Epithelial cell of esophagus (primary cell): ENCODE measurements at regions not wholly inside any gene's neighbourhood (a gene's known extent, or its start where the extent isn't known, plus 50 kb on each side); places are given as distances from the start of the nearest gene placed in this dataset.

ENCODE experiments used
- DNase-seq: peaks from one replicate; pipeline ENCODE4 v3.0.0; 2010; ENCODE audit warnings: low read depth
- H3K4me3 ChIP-seq: 2 replicates; pipeline ENCODE4 v1.5.1; 2011; ENCODE audit warnings: mild to moderate bottlenecking, low read length, control low read depth
- TF ChIP-seq, protein P1 (sequence below): IDR thresholded peaks from 2 replicates; pipeline ENCODE4 v1.5.1; 2011; ENCODE audit warnings: low read depth, mild to moderate bottlenecking, low read length, control low read depth, inconsistent platforms; ENCODE audit not compliant: insufficient read depth; ENCODE audit errors: missing control alignments

DNA sequence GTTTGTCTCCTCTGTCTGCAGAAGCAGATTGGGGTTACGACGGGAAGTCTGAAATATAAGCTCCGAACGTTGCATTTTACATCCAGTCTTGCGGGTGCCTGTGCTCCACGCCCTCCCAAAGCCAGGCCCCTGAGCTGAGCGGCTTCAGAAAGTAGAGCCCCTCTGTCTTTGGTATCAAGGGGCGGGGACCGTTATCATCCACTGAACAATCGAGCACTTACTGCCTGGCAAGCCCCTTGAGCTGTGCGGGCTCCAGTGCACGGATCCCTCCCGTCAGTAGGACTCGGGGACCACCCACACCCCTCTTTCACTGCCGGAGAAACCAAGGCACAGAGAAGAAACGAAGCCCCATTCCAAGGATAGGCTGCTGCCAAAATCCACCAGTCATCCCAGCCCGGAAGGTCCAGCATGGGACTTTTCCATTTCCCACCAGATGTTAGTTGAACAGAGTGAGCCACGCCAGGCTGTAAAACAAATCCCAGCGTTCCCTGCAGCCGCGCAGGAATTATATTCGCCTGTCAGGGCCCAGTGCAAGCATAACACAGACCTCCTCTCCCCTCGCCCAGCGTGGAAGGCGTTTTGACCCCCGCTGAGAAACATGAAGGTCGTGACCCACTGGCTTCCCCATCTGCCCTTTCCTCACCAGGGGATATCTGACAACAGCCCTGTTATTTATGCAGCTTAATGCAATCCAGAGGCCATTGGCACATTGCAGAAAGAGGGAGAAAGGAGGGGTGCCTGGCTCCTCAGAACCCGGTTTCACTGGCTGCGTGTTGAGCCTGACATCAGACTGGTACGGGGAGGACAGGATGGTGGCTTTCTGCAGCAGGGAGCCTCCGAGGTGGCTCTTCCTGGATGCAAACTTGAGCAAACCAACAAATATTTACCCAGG is 212.2 kb upstream of the FOXF1 start:
- no peak for DNase-seq
- TF ChIP-seq, protein P1, sequence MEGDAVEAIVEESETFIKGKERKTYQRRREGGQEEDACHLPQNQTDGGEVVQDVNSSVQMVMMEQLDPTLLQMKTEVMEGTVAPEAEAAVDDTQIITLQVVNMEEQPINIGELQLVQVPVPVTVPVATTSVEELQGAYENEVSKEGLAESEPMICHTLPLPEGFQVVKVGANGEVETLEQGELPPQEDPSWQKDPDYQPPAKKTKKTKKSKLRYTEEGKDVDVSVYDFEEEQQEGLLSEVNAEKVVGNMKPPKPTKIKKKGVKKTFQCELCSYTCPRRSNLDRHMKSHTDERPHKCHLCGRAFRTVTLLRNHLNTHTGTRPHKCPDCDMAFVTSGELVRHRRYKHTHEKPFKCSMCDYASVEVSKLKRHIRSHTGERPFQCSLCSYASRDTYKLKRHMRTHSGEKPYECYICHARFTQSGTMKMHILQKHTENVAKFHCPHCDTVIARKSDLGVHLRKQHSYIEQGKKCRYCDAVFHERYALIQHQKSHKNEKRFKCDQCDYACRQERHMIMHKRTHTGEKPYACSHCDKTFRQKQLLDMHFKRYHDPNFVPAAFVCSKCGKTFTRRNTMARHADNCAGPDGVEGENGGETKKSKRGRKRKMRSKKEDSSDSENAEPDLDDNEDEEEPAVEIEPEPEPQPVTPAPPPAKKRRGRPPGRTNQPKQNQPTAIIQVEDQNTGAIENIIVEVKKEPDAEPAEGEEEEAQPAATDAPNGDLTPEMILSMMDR: no peak

DNA sequence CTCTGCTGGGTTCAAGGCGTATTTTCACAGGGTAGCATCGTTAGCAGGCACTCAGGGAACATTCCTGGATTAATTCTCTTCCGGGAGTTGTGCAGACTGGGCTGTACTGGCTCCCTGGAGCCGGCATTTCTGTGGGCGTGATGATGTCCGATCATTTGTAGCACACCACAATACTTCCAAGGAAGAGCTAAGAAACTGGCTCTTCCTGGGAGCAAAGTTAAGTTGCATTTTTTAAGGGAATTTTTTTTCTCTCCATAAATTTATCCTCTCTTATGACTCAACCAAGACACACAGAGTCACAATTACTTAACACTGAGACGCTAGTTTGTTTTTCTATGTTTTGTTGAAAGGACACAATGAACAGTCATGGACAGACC is 211.6 kb upstream of the FOXF1 start:
- TF ChIP-seq, protein P1: no peak
- no peak for DNase-seq
- H3K4me3 ChIP-seq: no peak overlapping the region

More for the DNA sequence above, 212.2 kb upstream of the FOXF1 start:
- no peak overlapping the region for H3K4me3 ChIP-seq

DNA sequence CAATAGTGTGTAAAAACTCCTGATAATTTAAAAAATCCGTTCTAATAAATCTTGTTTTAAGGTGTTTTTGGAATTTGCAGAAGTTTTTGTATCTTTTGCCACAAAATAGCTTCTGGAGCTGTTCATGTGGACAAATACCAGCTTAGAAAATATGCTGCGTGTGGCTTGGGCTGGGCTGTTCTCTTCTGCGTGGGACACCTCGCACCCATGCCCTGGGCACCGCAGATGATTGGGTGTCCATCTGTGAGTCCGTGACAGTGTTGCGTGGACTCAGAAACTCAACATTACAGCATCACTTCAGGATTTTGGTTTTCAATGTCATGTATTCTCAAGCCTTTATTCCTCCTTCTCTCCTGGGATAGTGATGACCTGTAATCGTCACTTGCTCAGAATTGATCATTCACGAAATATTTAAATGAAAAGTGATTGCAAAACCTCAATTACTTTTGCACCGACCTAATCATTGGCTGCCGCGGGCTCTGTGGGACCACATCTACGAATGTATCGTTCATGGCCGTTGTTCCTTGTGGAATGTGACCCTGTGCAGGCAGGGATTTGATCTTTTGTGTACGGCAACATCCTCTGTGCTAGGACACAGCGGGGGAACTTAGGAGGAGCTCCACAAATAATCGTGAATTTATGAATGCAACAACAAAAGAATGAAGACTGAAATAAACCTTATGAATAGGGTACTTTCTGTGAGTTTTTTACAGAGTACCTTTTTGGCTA is 210.3 kb upstream of the FOXF1 start:
- H3K4me3 ChIP-seq: no peak overlapping the region
- no peak for DNase-seq
- TF ChIP-seq, protein P1: no peak

DNA sequence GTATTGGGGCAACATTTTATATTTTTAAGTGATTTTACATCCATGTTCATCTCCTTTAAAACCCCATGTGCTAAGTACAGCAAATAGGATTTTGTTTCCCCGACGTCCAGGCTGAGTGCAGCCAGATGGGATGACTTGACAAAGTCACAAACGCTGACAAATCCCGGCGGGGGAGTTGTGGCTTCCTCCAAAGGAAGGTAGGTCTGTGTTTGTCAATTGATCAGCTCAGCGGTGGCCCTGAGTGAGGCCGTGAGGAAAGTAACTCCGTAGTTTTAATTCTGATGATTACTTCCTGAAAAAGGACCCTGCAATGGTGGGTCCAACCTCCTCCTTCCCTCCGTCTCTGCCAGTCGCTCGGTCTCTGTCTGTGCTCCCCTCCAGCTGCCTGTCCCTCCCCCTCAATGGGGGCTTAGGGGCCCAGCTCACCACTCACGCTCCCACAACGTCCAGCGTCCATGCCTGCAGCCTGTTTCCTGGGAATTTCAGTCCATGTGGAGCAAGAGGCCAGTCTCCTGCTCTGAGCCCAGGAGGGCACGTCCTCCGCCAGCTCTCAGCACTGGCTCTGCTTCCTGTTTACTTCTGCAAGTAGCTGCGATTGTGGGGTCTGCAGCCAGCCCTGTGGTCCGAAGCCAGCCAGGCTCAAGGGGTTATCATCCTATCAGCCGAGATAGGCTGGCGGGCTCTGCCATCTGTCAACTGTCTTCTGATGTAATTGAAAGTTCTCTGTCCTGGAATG is 209.4 kb upstream of the FOXF1 start:
- TF ChIP-seq, protein P1: no peak
- DNase-seq: no peak

DNA sequence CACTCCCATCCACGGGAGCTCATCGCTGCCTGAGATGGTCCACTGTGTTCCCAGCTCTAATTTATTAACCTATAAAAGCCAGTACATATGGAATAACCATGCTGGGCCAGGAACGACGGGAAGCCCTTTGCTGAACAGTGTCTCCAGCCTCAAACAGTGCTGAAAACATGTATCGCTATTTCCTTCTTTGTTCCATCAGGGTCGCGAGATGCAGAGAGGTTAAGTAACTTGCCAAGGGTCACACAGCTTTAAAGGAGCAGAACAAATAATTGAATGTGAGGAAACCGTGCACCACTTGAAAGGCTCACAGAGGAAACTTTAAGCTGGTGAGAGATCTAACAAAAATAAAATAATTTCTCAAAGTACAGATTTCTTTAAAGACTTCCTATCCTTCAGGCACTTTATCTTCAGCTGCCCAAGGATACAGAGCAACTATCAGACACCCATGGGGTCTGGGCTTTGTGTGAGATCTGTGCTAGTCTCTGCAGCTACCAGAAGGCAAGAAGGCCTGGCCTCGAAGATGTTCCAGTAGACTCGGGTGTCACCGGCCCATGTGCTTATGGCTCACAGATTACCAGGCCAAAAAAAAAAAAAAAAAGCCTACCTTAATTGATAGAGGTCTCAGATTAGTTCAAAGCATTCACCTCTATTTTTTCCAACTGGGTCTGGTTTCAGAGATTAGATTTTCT is 207.8 kb upstream of the FOXF1 start:
- H3K4me3 ChIP-seq: no peak overlapping the region
- TF ChIP-seq, protein P1: no peak
- DNase-seq: no peak

More for the DNA sequence above, 209.4 kb upstream of the FOXF1 start:
- no peak overlapping the region for H3K4me3 ChIP-seq
